DOHH2 (cell line): ENCODE measurements at regions not wholly inside any gene's neighbourhood (a gene's known extent, or its start where the extent isn't known, plus 50 kb on each side); places are given as distances from the start of the nearest gene placed in this dataset.

Source experiments
- CTCF ChIP-seq: fragments of 200-600 bp; sonication (generic); IDR thresholded peaks from one replicate; pipeline ENCODE4 v1.5.1; 2014; ENCODE audit warnings: antibody characterized with exemption, mild to moderate bottlenecking, low read depth, low read length; ENCODE audit not compliant: poor library complexity, severe bottlenecking
- EZH2phosphoT487 ChIP-seq: fragments of 200-600 bp; sonication (generic); IDR thresholded peaks from 2 replicates; pipeline ENCODE4 v1.6.1; 2017; ENCODE audit warnings: borderline replicate concordance, mild to moderate bottlenecking, antibody characterized with exemption, low read length, moderate library complexity, mixed read lengths

GRCh38 chr20:22815603-22816315, 219.4 kb upstream of the SSTR4 start:
- TF ChIP-seq CTCF (no peak), EZH2phosphoT487 (no peak)
